Common myeloid progenitor, CD34-positive (primary cell): ENCODE measurements at regions not wholly inside any gene's neighbourhood (a gene's known extent, or its start where the extent isn't known, plus 50 kb on each side); places are given as distances from the start of the nearest gene placed in this dataset.

Experiments used
- CTCF ChIA-PET: fragments of 350-600 bp; sonication (Branson Sonifier 250); formaldehyde crosslinking; loops from one replicate; lab custom pipeline; 2021; ENCODE audit warnings: antibody characterized with exemption; lab: Charles Lee
- POLR2A ChIA-PET: fragments of 350-600 bp; sonication (Branson Sonifier 250); formaldehyde crosslinking; loops from one replicate; lab custom pipeline; 2021; ENCODE audit warnings: antibody characterized with exemption; lab: Charles Lee
- DNase-seq, 3 donors: peaks; one replicate each; pipeline versions ENCODE4 v3.0.0 to v3.0.0-alpha.2; 2013
- H3K27ac ChIP-seq, 2 experiments: 1 replicate in 1 of 2; 2 replicates in 1 of 2; pipeline ENCODE4 v1.7.0; 2013; ENCODE audit warnings: inconsistent platforms in 2 of 2, low read length in 2 of 2, mild to moderate bottlenecking in 2 of 2, low read depth in 1 of 2, moderate library complexity in 1 of 2; ENCODE audit not compliant: severe bottlenecking in 2 of 2, insufficient read depth in 1 of 2, poor library complexity in 1 of 2
- H3K27me3 ChIP-seq, 5 experiments: replicated peaks in 2 of 5; 1 replicate in 3 of 5; 2 replicates in 2 of 5; pipeline versions ENCODE4 v1.6.1 to v1.7.0; 2013; ENCODE audit warnings: low read length in 4 of 5, mild to moderate bottlenecking in 2 of 5, moderate library complexity in 2 of 5, inconsistent platforms in 1 of 5; ENCODE audit not compliant: insufficient read depth in 5 of 5, control insufficient read depth in 4 of 5
- H3K36me3 ChIP-seq, 4 experiments: 1 replicate in 2 of 4; 2 replicates in 2 of 4; pipeline versions ENCODE4 v1.6.1 to v1.7.0; 2013; ENCODE audit warnings: low read length in 3 of 4, control low read depth in 1 of 4, mild to moderate bottlenecking in 1 of 4; ENCODE audit not compliant: control insufficient read depth in 4 of 4, insufficient read depth in 4 of 4
- H3K4me1 ChIP-seq, 4 experiments: 1 replicate in 3 of 4; 2 replicates in 1 of 4; pipeline versions ENCODE4 v1.6.1 to v1.7.1; 2013; ENCODE audit warnings: low read length in 3 of 4, mild to moderate bottlenecking in 3 of 4, control low read depth in 1 of 4, inconsistent platforms in 1 of 4, moderate library complexity in 1 of 4; ENCODE audit not compliant: control insufficient read depth in 4 of 4, insufficient read depth in 4 of 4; ENCODE audit errors: control extremely low read depth in 1 of 4
- H3K4me3 ChIP-seq, 7 experiments: 1 replicate in 4 of 7; 2 replicates in 3 of 7; pipeline versions ENCODE4 v1.5.1 to v1.7.0; 2013; ENCODE audit warnings: mild to moderate bottlenecking in 7 of 7, low read length in 6 of 7, moderate library complexity in 6 of 7, inconsistent platforms in 2 of 7, low read depth in 2 of 7, control low read depth in 1 of 7; ENCODE audit not compliant: insufficient read depth in 4 of 7, control insufficient read depth in 1 of 7; ENCODE audit errors: extremely low read depth in 1 of 7
- H3K9me3 ChIP-seq, 5 experiments: 1 replicate in 4 of 5; 2 replicates in 1 of 5; pipeline versions ENCODE4 v1.6.1 to v1.7.1; 2013; ENCODE audit warnings: low read length in 4 of 5, mild to moderate bottlenecking in 2 of 5, inconsistent platforms in 1 of 5, low read depth in 1 of 5, moderate library complexity in 1 of 5; ENCODE audit not compliant: control insufficient read depth in 4 of 5, insufficient read depth in 2 of 5; ENCODE audit errors: control extremely low read depth in 1 of 5
- WGBS: methylation state at CpG from one replicate; pipeline ENCODE4 v1.1.5; 2013; ENCODE audit not compliant: insufficient coverage; 5-methylcytosine and 5-hydroxymethylcytosine counted together

GRCh38 chr1:25042331-25043227, 112.5 kb upstream of the RUNX3 start:
- H3K4me3 ChIP-seq = no peak overlapping the region
- no peak overlapping the region for H3K27ac ChIP-seq
- H3K4me1 ChIP-seq = peaks cover 0 to 45% (median 18%) of the 10 kb centered on the region in 4 experiments
- H3K9me3 ChIP-seq = peaks cover 0 to 5% (median 0%) of the 10 kb centered on the region in 5 experiments
- H3K36me3 ChIP-seq = no peaks in the 10 kb centered on the region
- H3K27me3 ChIP-seq = no peaks in the 10 kb centered on the region
- POLR2A ChIA-PET = interaction anchor here (1.2 kb wide), 1 partner anchor 12 kb away, joined by 3 read pairs; no protein-coding TSS in a partner anchor
- 80% methylated on average over 12 of the region's 13 CpGs for WGBS
- DNase-seq = no peak
- CTCF ChIA-PET = interaction anchor here (0.5 to 2.2 kb wide), 14 partner anchors 9 to 193 kb away, joined by 3 to 7 read pairs (median 3); partner anchors contain the start of gene RUNX3

GRCh38 chr1:25041916-25042315, 111.8 kb upstream of the RUNX3 start:
- peaks cover 0 to 5% (median 0%) of the 10 kb centered on the region in 5 experiments for H3K9me3 ChIP-seq
- H3K27ac ChIP-seq = no peak overlapping the region
- H3K4me1 ChIP-seq = peaks cover 0 to 47% (median 22%) of the 10 kb centered on the region in 4 experiments
- ChIA-PET CTCF (interaction anchor here (0.5 to 2.2 kb wide), 13 partner anchors 8 to 193 kb away, joined by 3 to 7 read pairs (median 3); no protein-coding TSS in a partner anchor), POLR2A (interaction anchor here (1.2 kb wide), 1 partner anchor 13 kb away, joined by 3 read pairs; no protein-coding TSS in a partner anchor)
- WGBS = 100% methylated on average over 1 of the region's 4 CpGs
- H3K36me3 ChIP-seq = no peaks in the 10 kb centered on the region
- no peaks in the 10 kb centered on the region for H3K27me3 ChIP-seq
- no peak overlapping the region for H3K4me3 ChIP-seq
- DNase-seq = no peak

- POLR2A ChIA-PET = no interaction called here
- peaks cover 3 to 40% (median 36%) of the 10 kb centered on the region in 4 experiments for H3K4me1 ChIP-seq
- WGBS = 89% methylated on average over 9 of the region's 11 CpGs
Observed at GRCh38 chr1:25040122-25040685, 110.1 kb upstream of the RUNX3 start.

GRCh38 chr1:25039229-25039628, 109.2 kb upstream of the RUNX3 start:
- ChIA-PET POLR2A (no interaction called here), CTCF (interaction anchor here (1.2 to 6.5 kb wide), 18 partner anchors 7 to 190 kb away, joined by 3 to 40 read pairs (median 9); partner anchors contain the start of gene RUNX3)
- no peaks in the 10 kb centered on the region for H3K36me3 ChIP-seq
- no peak overlapping the region for H3K4me3 ChIP-seq
- 100% methylated on average over 7 of the region's 8 CpGs for WGBS
- no peaks in the 10 kb centered on the region for H3K27me3 ChIP-seq
- H3K27ac ChIP-seq = no peak overlapping the region
- DNase-seq = no peak
- peaks cover 4 to 48% (median 45%) of the 10 kb centered on the region in 4 experiments for H3K4me1 ChIP-seq
- peaks cover 0 to 5% (median 0%) of the 10 kb centered on the region in 5 experiments for H3K9me3 ChIP-seq

More at GRCh38 chr1:25040122-25040685, 110.1 kb upstream of the RUNX3 start:
- Histone ChIP-seq H3K9me3 (peaks cover 0 to 5% (median 0%) of the 10 kb centered on the region in 5 experiments), H3K27me3 (no peaks in the 10 kb centered on the region), H3K36me3 (no peaks in the 10 kb centered on the region), H3K4me3 (no peak overlapping the region), H3K27ac (no peak overlapping the region)
- CTCF ChIA-PET = interaction anchor here (0.9 to 3.6 kb wide), 10 partner anchors 9 to 110 kb away, joined by 3 to 13 read pairs (median 4); partner anchors contain the start of gene RUNX3
- DNase-seq = no peak

GRCh38 chr1:25038699-25039098, 108.6 kb upstream of the RUNX3 start:
- ChIA-PET POLR2A (interaction anchor here (1.1 kb wide), 1 partner anchor 167 kb away, joined by 7 read pairs; no protein-coding TSS in a partner anchor), CTCF (interaction anchor here (0.9 to 6.5 kb wide), 24 partner anchors 8 to 190 kb away, joined by 3 to 40 read pairs (median 7); partner anchors contain the start of gene RUNX3)
- Histone ChIP-seq H3K4me1 (peaks cover 4 to 52% (median 50%) of the 10 kb centered on the region in 4 experiments), H3K36me3 (no peaks in the 10 kb centered on the region), H3K27ac (no peak overlapping the region), H3K27me3 (no peaks in the 10 kb centered on the region), H3K4me3 (no peak overlapping the region), H3K9me3 (peaks cover 0 to 3% (median 0%) of the 10 kb centered on the region in 5 experiments)
- 100% methylated on average over 2 of the region's 4 CpGs for WGBS
- no peak for DNase-seq

- no peaks in the 10 kb centered on the region for H3K36me3 ChIP-seq
- H3K4me1 ChIP-seq = peaks cover 16 to 57% (median 54%) of the 10 kb centered on the region in 4 experiments
- CTCF ChIA-PET = interaction anchor here (0.9 to 6.5 kb wide), 41 partner anchors 9 to 189 kb away, joined by 3 to 40 read pairs (median 6); partner anchors contain the start of gene RUNX3
- peak in 2 of 3 donors; percentile 74 to 75 for DNase-seq
- WGBS = 80% methylated on average over 2 of the region's 11 CpGs
- no peak overlapping the region for H3K4me3 ChIP-seq
- no peaks in the 10 kb centered on the region for H3K27me3 ChIP-seq
- no peaks in the 10 kb centered on the region for H3K9me3 ChIP-seq
- POLR2A ChIA-PET = interaction anchor here (0.5 to 5.9 kb wide), 5 partner anchors 15 to 108 kb away, joined by 3 to 114 read pairs (median 3); partner anchors contain the start of gene RUNX3
- H3K27ac ChIP-seq = no peak overlapping the region
Observed at GRCh38 chr1:25037174-25038074, 107.3 kb upstream of the RUNX3 start.
